ENCODE measurements at regions not wholly inside any gene's neighbourhood (a gene's known extent, or its start where the extent isn't known, plus 50 kb on each side); places are given as distances from the start of the nearest gene placed in this dataset.

- TF ChIP-seq POLR2AphosphoS5 (IDR thresholded peaks at IDR 0.05; ENCODE audit: low read depth, low read length) (no peak), POLR2A (IDR thresholded peaks at IDR 0.05; ENCODE audit: low read depth, low read length) (no peak)
Measured at GRCh38 chr9:75830303-75830702, 60.2 kb upstream of the PCSK5 start.

All from GM12892 (cell line).